ENCODE measurements at regions not wholly inside any gene's neighbourhood (a gene's known extent, or its start where the extent isn't known, plus 50 kb on each side); places are given as distances from the start of the nearest gene placed in this dataset.
"Not testable (repeated sequence)": the region's sequence is repeated elsewhere in the genome, so short reads cannot be mapped to it uniquely, and the experiment has no call there.

GRCh38 chr13:86501931-86502330 lies 702.7 kb upstream of the SLITRK6 start:
- TF ChIP-seq, protein P1, sequence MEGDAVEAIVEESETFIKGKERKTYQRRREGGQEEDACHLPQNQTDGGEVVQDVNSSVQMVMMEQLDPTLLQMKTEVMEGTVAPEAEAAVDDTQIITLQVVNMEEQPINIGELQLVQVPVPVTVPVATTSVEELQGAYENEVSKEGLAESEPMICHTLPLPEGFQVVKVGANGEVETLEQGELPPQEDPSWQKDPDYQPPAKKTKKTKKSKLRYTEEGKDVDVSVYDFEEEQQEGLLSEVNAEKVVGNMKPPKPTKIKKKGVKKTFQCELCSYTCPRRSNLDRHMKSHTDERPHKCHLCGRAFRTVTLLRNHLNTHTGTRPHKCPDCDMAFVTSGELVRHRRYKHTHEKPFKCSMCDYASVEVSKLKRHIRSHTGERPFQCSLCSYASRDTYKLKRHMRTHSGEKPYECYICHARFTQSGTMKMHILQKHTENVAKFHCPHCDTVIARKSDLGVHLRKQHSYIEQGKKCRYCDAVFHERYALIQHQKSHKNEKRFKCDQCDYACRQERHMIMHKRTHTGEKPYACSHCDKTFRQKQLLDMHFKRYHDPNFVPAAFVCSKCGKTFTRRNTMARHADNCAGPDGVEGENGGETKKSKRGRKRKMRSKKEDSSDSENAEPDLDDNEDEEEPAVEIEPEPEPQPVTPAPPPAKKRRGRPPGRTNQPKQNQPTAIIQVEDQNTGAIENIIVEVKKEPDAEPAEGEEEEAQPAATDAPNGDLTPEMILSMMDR (IDR thresholded peaks at IDR 0.05): not testable (repeated sequence)
- not testable (repeated sequence) for TF ChIP-seq POLR2A (IDR thresholded peaks at IDR 0.05)
